H9 (cell line): ENCODE measurements at regions not wholly inside any gene's neighbourhood (a gene's known extent, or its start where the extent isn't known, plus 50 kb on each side); places are given as distances from the start of the nearest gene placed in this dataset.

Experiments used
- DNase-seq: peaks from one replicate; pipeline ENCODE4 v3.0.0-alpha.2; 2017
- H2AFZ ChIP-seq: one replicate; pipeline ENCODE4 v1.6.1; 2013; ENCODE audit warnings: mild to moderate bottlenecking, low read length, control low read depth, moderate library complexity
- H2AK5ac ChIP-seq: 2 replicates; pipeline ENCODE4 v1.6.1; 2013; ENCODE audit warnings: low read length, control low read depth, mixed read lengths; ENCODE audit not compliant: insufficient read length
- H2BK120ac ChIP-seq: one replicate; pipeline ENCODE4 v1.6.1; 2013; ENCODE audit warnings: low read depth, mild to moderate bottlenecking, low read length, control low read depth, inconsistent platforms; ENCODE audit not compliant: poor library complexity, severe bottlenecking
- H2BK12ac ChIP-seq: 2 replicates; pipeline ENCODE4 v1.6.1; 2013; ENCODE audit warnings: low read length, control low read depth, mixed read lengths, low read depth; ENCODE audit not compliant: insufficient read length
- H2BK15ac ChIP-seq: 2 replicates; pipeline ENCODE4 v1.6.1; 2013; ENCODE audit warnings: low read depth, low read length, control low read depth
- H2BK20ac ChIP-seq: one replicate; pipeline ENCODE4 v1.6.1; 2013; ENCODE audit warnings: low read depth, mild to moderate bottlenecking, low read length, control low read depth, inconsistent platforms; ENCODE audit not compliant: poor library complexity, severe bottlenecking
- H2BK5ac ChIP-seq: 2 replicates; pipeline ENCODE4 v1.6.1; 2013; ENCODE audit warnings: low read length, control low read depth, mixed read lengths; ENCODE audit not compliant: insufficient read length
- H3K14ac ChIP-seq: 2 replicates; pipeline ENCODE4 v1.6.1; 2013; ENCODE audit warnings: low read length, control low read depth; ENCODE audit not compliant: insufficient read depth
- H3K18ac ChIP-seq: 2 replicates; pipeline ENCODE4 v1.6.1; 2013; ENCODE audit warnings: low read depth, mild to moderate bottlenecking, mixed read lengths, low read length, control low read depth; ENCODE audit not compliant: insufficient read length
- H3K23ac ChIP-seq: 2 replicates; pipeline ENCODE4 v1.6.1; 2013; ENCODE audit warnings: low read length, control low read depth, mixed read lengths, low read depth; ENCODE audit not compliant: insufficient read length
- H3K23me2 ChIP-seq: 2 replicates; pipeline ENCODE4 v1.6.1; 2013; ENCODE audit warnings: low read depth, mild to moderate bottlenecking, mixed read lengths, low read length, control low read depth; ENCODE audit not compliant: insufficient read length, poor library complexity, severe bottlenecking
- H3K27ac ChIP-seq: 2 replicates; pipeline ENCODE4 v1.5.1; 2013; ENCODE audit warnings: low read length, control low read depth, mixed read lengths, low read depth; ENCODE audit not compliant: insufficient read length
- H3K27me3 ChIP-seq: 2 replicates; pipeline ENCODE4 v1.6.1; 2013; ENCODE audit warnings: low read length, control low read depth, inconsistent platforms; ENCODE audit not compliant: insufficient read depth
- H3K4ac ChIP-seq: 2 replicates; pipeline ENCODE4 v1.6.1; 2013; ENCODE audit warnings: low read depth, mild to moderate bottlenecking, control low read depth, inconsistent platforms, low read length, moderate library complexity
- H3K4me1 ChIP-seq: 2 replicates; pipeline ENCODE4 v1.6.1; 2013; ENCODE audit warnings: low read length, control low read depth, inconsistent platforms; ENCODE audit not compliant: insufficient read depth
- H3K4me2 ChIP-seq: 2 replicates; pipeline ENCODE4 v1.6.1; 2013; ENCODE audit warnings: low read length, control low read depth, mixed read lengths; ENCODE audit not compliant: insufficient read length, insufficient read depth
- H3K56ac ChIP-seq: 2 replicates; pipeline ENCODE4 v1.6.1; 2013; ENCODE audit warnings: low read depth, mild to moderate bottlenecking, mixed read lengths, low read length, control low read depth; ENCODE audit not compliant: insufficient read length
- H3K79me1 ChIP-seq: 2 replicates; pipeline ENCODE4 v1.6.1; 2013; ENCODE audit warnings: low read depth, mild to moderate bottlenecking, moderate library complexity, low read length, control low read depth, inconsistent platforms; ENCODE audit not compliant: insufficient read depth, poor library complexity, severe bottlenecking
- H3K79me2 ChIP-seq: 2 replicates; pipeline ENCODE4 v1.6.1; 2013; ENCODE audit warnings: low read length, control low read depth, inconsistent platforms; ENCODE audit not compliant: insufficient read depth
- H3K9ac ChIP-seq: 2 replicates; pipeline ENCODE4 v1.6.1; 2013; ENCODE audit warnings: low read length, control low read depth, mixed read lengths; ENCODE audit not compliant: insufficient read length; ENCODE audit errors: extremely low read depth
- H3K9me3 ChIP-seq: one replicate; pipeline ENCODE4 v1.6.1; 2013; ENCODE audit warnings: low read depth, low read length, inconsistent platforms; ENCODE audit not compliant: control insufficient read depth
- H3T11ph ChIP-seq: one replicate; pipeline ENCODE4 v1.6.1; 2013; ENCODE audit warnings: mild to moderate bottlenecking, low read length, control low read depth, inconsistent platforms
- H4K20me1 ChIP-seq: one replicate; pipeline ENCODE4 v1.6.1; 2013; ENCODE audit not compliant: control insufficient read depth, insufficient read length, insufficient read depth
- H4K5ac ChIP-seq: 2 replicates; pipeline ENCODE4 v1.6.1; 2013; ENCODE audit warnings: low read depth, mild to moderate bottlenecking, mixed read lengths, low read length, control low read depth; ENCODE audit not compliant: insufficient read length
- H4K8ac ChIP-seq: replicated peaks from 2 replicates; pipeline ENCODE4 v1.6.1; 2013; ENCODE audit warnings: low read length, control low read depth, mixed read lengths, low read depth; ENCODE audit not compliant: insufficient read length
- H4K91ac ChIP-seq: 2 replicates; pipeline ENCODE4 v1.6.1; 2013; ENCODE audit warnings: low read depth, mild to moderate bottlenecking, moderate library complexity, mixed read lengths, low read length, control low read depth; ENCODE audit not compliant: insufficient read length
- H3K27ac Mint-ChIP-seq, 3 experiments: 2 replicates in 2 of 3; 3 replicates in 1 of 3; pipeline ENCODE4 v1.8.0; 2020 to 2021; ENCODE audit warnings: mixed read lengths in 3 of 3, mild to moderate bottlenecking in 1 of 3, moderate library complexity in 1 of 3
- H3K27me3 Mint-ChIP-seq: 2 replicates; pipeline ENCODE4 v1.8.0; 2021; ENCODE audit warnings: low read depth, mild to moderate bottlenecking, moderate library complexity, mixed read lengths
- H3K36me3 Mint-ChIP-seq, 3 experiments: 2 replicates in 2 of 3; 3 replicates in 1 of 3; pipeline ENCODE4 v1.8.0; 2020 to 2021; ENCODE audit warnings: low read depth in 3 of 3, mixed read lengths in 3 of 3; ENCODE audit not compliant: insufficient read depth in 1 of 3
- H3K4me1 Mint-ChIP-seq, 2 experiments: 2 replicates each; pipeline ENCODE4 v1.8.0; 2020; ENCODE audit warnings: mixed read lengths in 2 of 2
- H3K4me3 Mint-ChIP-seq, 2 experiments: 2 replicates in 1 of 2; 3 replicates in 1 of 2; pipeline ENCODE4 v1.8.0; 2020 to 2021; ENCODE audit warnings: mild to moderate bottlenecking in 2 of 2, mixed read lengths in 2 of 2, moderate library complexity in 1 of 2
- H3K9me3 Mint-ChIP-seq, 2 experiments: 2 replicates in 1 of 2; 3 replicates in 1 of 2; pipeline ENCODE4 v1.8.0; 2020; ENCODE audit warnings: mild to moderate bottlenecking in 2 of 2, mixed read lengths in 2 of 2, moderate library complexity in 1 of 2
- CTCF ChIP-seq: fragments of 200-600 bp; sonication (generic); conservative IDR thresholded peaks from 3 replicates; pipeline ENCODE4 v1.8.0; 2021; ENCODE audit warnings: antibody characterized with exemption, mild to moderate bottlenecking
- WGBS: extraction: QIAGEN DNeasy Blood & Tissue Kit; methylation state at CpG from one replicate; pipeline ENCODE4 v1.1.7; 2013; ENCODE audit warnings: missing lambda C conversion rate, low lambda C conversion rate, mixed read lengths; ENCODE audit not compliant: insufficient read length; ENCODE audit errors: extremely low coverage; 5-methylcytosine and 5-hydroxymethylcytosine counted together

GRCh38 chr22:48209473-48210197, 1447.2 kb downstream of the TBC1D22A start:
- Histone ChIP-seq H3K14ac (peak overlapping the region; percentile 40; the same call in 1 of the 2 replicates), H3K18ac (no peak overlapping the region), H2BK120ac (no peak overlapping the region), H4K20me1 (no peaks in the 10 kb centered on the region), H3K79me2 (no peaks in the 10 kb centered on the region), H3K27me3 (no peaks in the 10 kb centered on the region), H3K4me1 (no peaks in the 10 kb centered on the region), H2AK5ac (no peak overlapping the region), H4K8ac (no peak overlapping the region), H2BK5ac (no peak overlapping the region), H3K56ac (no peak overlapping the region), H2AFZ (no peak overlapping the region), H3K23ac (no peak overlapping the region), H2BK15ac (no peak overlapping the region), H4K5ac (no peak overlapping the region), H2BK12ac (no peak overlapping the region), H3K23me2 (peaks cover 3% of the 10 kb centered on the region), H3K4ac (no peak overlapping the region), H2BK20ac (no peak overlapping the region), H3K79me1 (no peaks in the 10 kb centered on the region), H3K9ac (no peak overlapping the region), H3K9me3 (no peaks in the 10 kb centered on the region), H4K91ac (no peak overlapping the region), H3K27ac (no peak overlapping the region), H3K4me2 (no peak overlapping the region), H3T11ph (no peak overlapping the region)
- Mint-ChIP-seq H3K4me3 (no peak overlapping the region), H3K36me3 (no peaks in the 10 kb centered on the region), H3K27ac (no peak overlapping the region), H3K4me1 (peaks cover 9 to 18% of the 10 kb centered on the region in 2 experiments), H3K27me3 (peaks cover 20% of the 10 kb centered on the region), H3K9me3 (no peaks in the 10 kb centered on the region; a peak in 1 of 5 replicates)
- TF ChIP-seq CTCF, result no peak
- DNase-seq, result no peak
- no CpG with 5 or more reads among the region's 26 CpGs for WGBS
